ENCODE measurements at regions not wholly inside any gene's neighbourhood (a gene's known extent, or its start where the extent isn't known, plus 50 kb on each side); places are given as distances from the start of the nearest gene placed in this dataset.

DNA sequence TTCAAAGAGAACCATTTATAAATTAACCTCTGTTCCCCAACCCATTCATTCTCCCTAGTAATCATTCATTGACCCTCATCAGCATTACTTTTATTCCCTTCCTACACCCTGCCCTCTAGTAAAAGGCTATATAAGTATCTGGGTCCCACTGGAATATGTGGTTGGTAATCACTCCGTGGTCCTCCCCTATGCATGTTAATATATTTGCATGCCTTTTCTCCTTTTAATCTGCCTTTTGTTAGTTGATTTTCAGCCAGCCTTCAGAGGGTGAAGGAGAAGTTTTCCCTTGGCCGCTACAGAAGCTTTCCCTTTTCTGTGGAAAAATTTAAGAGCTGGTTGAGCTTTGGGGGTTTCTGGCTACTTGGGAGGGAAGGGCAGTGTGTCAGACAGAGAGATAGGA, 585.6 kb downstream of the UTRN start:
- no peak overlapping the region for H3K27ac ChIP-seq

GRCh38 chr6:144873623-144874378, 588.7 kb downstream of the UTRN start:
- ATAC-seq (no peak), DNase-seq (no peak), FAIRE-seq (no peak)
- no peak overlapping the region for H3K4me3 ChIP-seq
- 78 to 94% methylated on average over 1 of the region's 1 CpG for WGBS, 2 donors
- no peak for TF ChIP-seq CTCF (IDR thresholded peaks at IDR 0.05)
- intact Hi-C loops (cut with DNase I): no loop called here
- H3K9me3 ChIP-seq: no peaks in the 10 kb centered on the region
- no peaks in the 10 kb centered on the region for H3K4me1 ChIP-seq
- no peaks in the 10 kb centered on the region for H3K27me3 ChIP-seq
- no peaks in the 10 kb centered on the region for H3K36me3 ChIP-seq
- H3K27ac ChIP-seq: no peak overlapping the region

More for the DNA sequence above, 585.6 kb downstream of the UTRN start:
- Histone ChIP-seq H3K4me1 (no peaks in the 10 kb centered on the region), H3K4me3 (no peak overlapping the region), H3K27me3 (no peaks in the 10 kb centered on the region), H3K9me3 (no peaks in the 10 kb centered on the region), H3K36me3 (no peaks in the 10 kb centered on the region)
- WGBS, 2 donors: 68 to 71% methylated on average over 2 of the region's 2 CpGs
- TF ChIP-seq CTCF (IDR thresholded peaks at IDR 0.05): no peak
- ATAC-seq: no peak
- FAIRE-seq: no peak
- no peak for DNase-seq
- intact Hi-C loops (cut with DNase I): no loop called here

DNA sequence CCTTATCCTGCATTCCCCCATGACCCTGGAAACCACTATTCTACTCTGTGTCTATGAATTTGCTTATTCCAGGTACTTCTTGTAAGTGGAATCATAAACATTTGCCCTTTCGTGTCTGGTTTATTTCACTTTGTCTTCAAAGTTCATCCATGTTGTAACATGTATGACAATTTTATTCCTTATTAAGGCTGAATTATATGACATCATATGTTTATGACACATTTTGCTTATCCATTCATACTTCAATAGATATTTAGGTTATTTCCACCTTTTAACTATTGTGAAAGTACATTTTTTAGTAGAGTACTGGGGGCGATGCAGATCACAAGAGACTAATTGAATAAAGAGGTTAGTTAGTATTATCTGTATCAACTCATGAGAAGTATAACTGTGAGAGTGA, 591.6 kb downstream of the UTRN start:
- no peaks in the 10 kb centered on the region for H3K36me3 ChIP-seq
- H3K27me3 ChIP-seq: no peaks in the 10 kb centered on the region
- H3K4me1 ChIP-seq: no peaks in the 10 kb centered on the region
- no peaks in the 10 kb centered on the region for H3K9me3 ChIP-seq
- ATAC-seq (no peak), FAIRE-seq (no peak), DNase-seq (no peak)
- H3K27ac ChIP-seq: no peak overlapping the region
- H3K4me3 ChIP-seq: no peak overlapping the region
- TF ChIP-seq CTCF (IDR thresholded peaks at IDR 0.05): no peak
- WGBS, 2 donors: 93% methylated on average over 2 of the region's 2 CpGs
- intact Hi-C loops (cut with DNase I): no loop called here

GRCh38 chr6:144877118-144877517, 592.0 kb downstream of the UTRN start:
- H3K9me3 ChIP-seq: no peaks in the 10 kb centered on the region
- FAIRE-seq (no peak), DNase-seq (no peak), ATAC-seq (no peak)
- no peak for TF ChIP-seq CTCF (IDR thresholded peaks at IDR 0.05)
- no peaks in the 10 kb centered on the region for H3K4me1 ChIP-seq
- H3K36me3 ChIP-seq: no peaks in the 10 kb centered on the region
- no peak overlapping the region for H3K4me3 ChIP-seq
- H3K27ac ChIP-seq: no peak overlapping the region
- 32 to 44% methylated on average over 1 of the region's 1 CpG for WGBS, 2 donors
- H3K27me3 ChIP-seq: no peaks in the 10 kb centered on the region
- intact Hi-C loops (cut with DNase I): no loop called here

DNA sequence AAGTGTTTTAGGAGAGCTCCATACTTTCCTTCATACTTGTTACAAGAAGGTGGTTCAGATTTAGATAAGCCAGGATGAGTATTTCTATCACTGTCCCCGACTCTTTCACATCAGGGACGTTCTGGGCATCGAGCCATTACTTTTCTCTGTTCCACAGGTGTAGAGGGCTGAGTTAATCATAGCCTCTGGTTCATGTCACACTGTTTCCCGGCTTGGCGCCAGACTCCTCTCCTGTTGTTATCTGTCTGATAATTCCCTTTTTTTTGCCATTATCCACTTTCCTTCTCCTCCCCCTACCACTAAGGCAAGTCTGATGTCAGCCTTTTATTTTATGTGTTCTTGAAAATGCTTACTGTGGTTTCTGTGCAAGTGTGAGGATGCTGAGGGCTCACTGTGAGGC, 593.4 kb downstream of the UTRN start:
- no peak for TF ChIP-seq CTCF (IDR thresholded peaks at IDR 0.05)
- intact Hi-C loops (cut with DNase I): no loop called here

More for the DNA sequence above, 593.4 kb downstream of the UTRN start:
- WGBS, 2 donors: 38 to 70% methylated on average over 5 of the region's 5 CpGs
- DNase-seq: no peak
- H3K4me3 ChIP-seq: no peak overlapping the region
- FAIRE-seq: no peak
- no peaks in the 10 kb centered on the region for H3K4me1 ChIP-seq
- no peaks in the 10 kb centered on the region for H3K36me3 ChIP-seq
- ATAC-seq: no peak
- H3K9me3 ChIP-seq: no peaks in the 10 kb centered on the region
- no peaks in the 10 kb centered on the region for H3K27me3 ChIP-seq
- no peak overlapping the region for H3K27ac ChIP-seq
